ENCODE measurements at regions not wholly inside any gene's neighbourhood (a gene's known extent, or its start where the extent isn't known, plus 50 kb on each side); places are given as distances from the start of the nearest gene placed in this dataset.

- TF ChIP-seq EZH2 (IDR thresholded peaks at IDR 0.05; ENCODE audit: insufficient read depth, poor library complexity, severe bottlenecking) (no peak), EZH2phosphoT487 (IDR thresholded peaks at IDR 0.05; ENCODE audit: insufficient read depth, low read depth) (no peak)
Observed at GRCh38 chr20:41769592-41770018, 151.4 kb upstream of the CHD6 start.
